22Rv1 (cell line): ENCODE measurements at regions not wholly inside any gene's neighbourhood (a gene's known extent, or its start where the extent isn't known, plus 50 kb on each side); places are given as distances from the start of the nearest gene placed in this dataset.

Experiments
- ZFX ChIP-seq: fragments of 450-650 bp; IDR thresholded peaks from 2 replicates; pipeline ENCODE4 v1.6.1; 2017; ENCODE audit warnings: antibody characterized with exemption, borderline replicate concordance
- TF ChIP-seq, protein P1 (sequence below): fragments of 450-650 bp; IDR thresholded peaks from 2 replicates; pipeline ENCODE4 v1.5.1; 2017; ENCODE audit warnings: mild to moderate bottlenecking

DNA sequence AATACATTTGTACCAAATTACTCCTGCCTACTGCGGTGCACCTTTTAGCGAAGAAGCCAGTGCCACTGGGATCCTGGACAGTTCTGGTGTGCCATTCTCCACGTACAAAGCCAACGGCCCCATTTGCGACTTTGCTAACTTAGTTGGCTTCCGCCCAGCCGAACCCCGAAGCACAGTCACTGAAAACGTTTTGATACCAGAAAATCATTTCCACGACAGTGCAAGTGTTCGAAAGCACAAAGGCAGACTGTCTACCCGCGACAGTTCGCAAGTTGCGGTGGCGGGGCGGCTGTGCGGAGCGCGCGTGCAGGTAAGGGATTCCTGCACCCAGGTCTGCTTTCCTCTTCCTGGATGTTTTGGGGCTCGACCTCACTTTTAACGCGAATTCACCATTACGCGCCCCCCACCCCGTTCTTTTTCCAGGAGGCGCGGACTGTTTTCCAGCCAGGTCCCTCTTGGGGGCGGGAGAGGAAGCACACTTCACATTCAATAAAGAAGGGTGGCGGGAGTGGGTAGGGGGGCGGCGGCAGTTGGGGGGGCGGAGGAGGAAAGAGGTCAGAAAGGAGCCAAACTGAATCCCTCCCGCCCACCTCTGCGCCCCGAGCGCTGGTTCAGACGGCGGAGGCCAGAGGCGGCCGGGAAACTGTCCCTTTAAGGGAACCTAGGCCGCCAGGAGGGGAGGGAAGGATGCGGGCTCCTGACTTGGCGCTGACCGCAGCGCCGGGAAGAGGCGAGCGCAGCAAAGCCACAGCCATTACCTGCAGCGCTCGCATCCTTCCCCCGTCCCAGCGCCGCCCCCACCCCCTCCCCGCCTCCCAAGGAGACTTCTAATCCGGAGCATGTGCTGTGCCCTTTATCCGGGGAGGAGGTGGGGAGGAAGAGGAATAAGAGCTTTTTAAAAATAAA is 107.4 kb upstream of the KCTD1 start:
- TF ChIP-seq, protein P1, sequence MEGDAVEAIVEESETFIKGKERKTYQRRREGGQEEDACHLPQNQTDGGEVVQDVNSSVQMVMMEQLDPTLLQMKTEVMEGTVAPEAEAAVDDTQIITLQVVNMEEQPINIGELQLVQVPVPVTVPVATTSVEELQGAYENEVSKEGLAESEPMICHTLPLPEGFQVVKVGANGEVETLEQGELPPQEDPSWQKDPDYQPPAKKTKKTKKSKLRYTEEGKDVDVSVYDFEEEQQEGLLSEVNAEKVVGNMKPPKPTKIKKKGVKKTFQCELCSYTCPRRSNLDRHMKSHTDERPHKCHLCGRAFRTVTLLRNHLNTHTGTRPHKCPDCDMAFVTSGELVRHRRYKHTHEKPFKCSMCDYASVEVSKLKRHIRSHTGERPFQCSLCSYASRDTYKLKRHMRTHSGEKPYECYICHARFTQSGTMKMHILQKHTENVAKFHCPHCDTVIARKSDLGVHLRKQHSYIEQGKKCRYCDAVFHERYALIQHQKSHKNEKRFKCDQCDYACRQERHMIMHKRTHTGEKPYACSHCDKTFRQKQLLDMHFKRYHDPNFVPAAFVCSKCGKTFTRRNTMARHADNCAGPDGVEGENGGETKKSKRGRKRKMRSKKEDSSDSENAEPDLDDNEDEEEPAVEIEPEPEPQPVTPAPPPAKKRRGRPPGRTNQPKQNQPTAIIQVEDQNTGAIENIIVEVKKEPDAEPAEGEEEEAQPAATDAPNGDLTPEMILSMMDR, result peak; percentile 34; the same call in 1 of the 2 replicates
- no peak for TF ChIP-seq ZFX
